Activated T-cell treated with anti-CD3 and anti-CD28 coated beads for 1 hour (primary cell): ENCODE measurements at regions not wholly inside any gene's neighbourhood (a gene's known extent, or its start where the extent isn't known, plus 50 kb on each side); places are given as distances from the start of the nearest gene placed in this dataset.

Experiments used
- DNase-seq: peaks from one replicate; pipeline ENCODE4 v3.0.0-alpha.2; 2020; ENCODE audit warnings: low read depth

- no peak for DNase-seq
These were observed 324.2 kb upstream of the TRPC7 start for GRCh38 chr5:136689552-136689951.

- DNase-seq: no peak
These were observed 321.0 kb upstream of the TRPC7 start for GRCh38 chr5:136686192-136686872.

- DNase-seq: no peak
These were observed 317.6 kb upstream of the TRPC7 start for GRCh38 chr5:136682986-136683385.

- no peak for DNase-seq
These were observed 313.9 kb upstream of the TRPC7 start for GRCh38 chr5:136679233-136679632.

- DNase-seq: no peak
These were observed 311.9 kb upstream of the TRPC7 start for GRCh38 chr5:136677217-136677616.

- no peak for DNase-seq
These were observed 311.3 kb upstream of the TRPC7 start for GRCh38 chr5:136676685-136677084.

GRCh38 chr5:136675769-136676168 is 310.4 kb upstream of the TRPC7 start:
- no peak for DNase-seq

GRCh38 chr5:136674178-136674577 is 308.8 kb upstream of the TRPC7 start:
- DNase-seq: no peak

GRCh38 chr5:136667789-136668188 is 302.4 kb upstream of the TRPC7 start:
- no peak for DNase-seq

GRCh38 chr5:136666970-136667620 is 301.8 kb upstream of the TRPC7 start:
- no peak for DNase-seq

- no peak for DNase-seq
These were observed 300.0 kb upstream of the TRPC7 start for GRCh38 chr5:136665331-136665730.

- DNase-seq: no peak
These were observed 295.7 kb upstream of the TRPC7 start for GRCh38 chr5:136661026-136661425.

- DNase-seq: no peak
These were observed 291.5 kb upstream of the TRPC7 start for GRCh38 chr5:136656811-136657210.

GRCh38 chr5:136655468-136655867 is 290.1 kb upstream of the TRPC7 start:
- no peak for DNase-seq

- DNase-seq: no peak
These were observed 281.6 kb upstream of the TRPC7 start for GRCh38 chr5:136646915-136647314.

- no peak for DNase-seq
These were observed 277.6 kb upstream of the TRPC7 start for GRCh38 chr5:136642976-136643375.

GRCh38 chr5:136639616-136640015 is 274.3 kb upstream of the TRPC7 start:
- DNase-seq: no peak

GRCh38 chr5:136638084-136638483 is 272.7 kb upstream of the TRPC7 start:
- no peak for DNase-seq

- no peak for DNase-seq
These were observed 270.7 kb upstream of the TRPC7 start for GRCh38 chr5:136636001-136636400.

GRCh38 chr5:136631186-136631585 is 265.8 kb upstream of the TRPC7 start:
- DNase-seq: no peak

- DNase-seq: no peak
These were observed 263.9 kb upstream of the TRPC7 start for GRCh38 chr5:136629125-136629792.

- DNase-seq: no peak
These were observed 261.2 kb upstream of the TRPC7 start for GRCh38 chr5:136626531-136626930.

- DNase-seq: no peak
These were observed 257.4 kb upstream of the TRPC7 start for GRCh38 chr5:136622747-136623146.
